HG03571 (cell line): ENCODE measurements at regions not wholly inside any gene's neighbourhood (a gene's known extent, or its start where the extent isn't known, plus 50 kb on each side); places are given as distances from the start of the nearest gene placed in this dataset.

Experiments used
- ATAC-seq: cut with Tn5 transposase; IDR thresholded peaks from one replicate; pipeline ENCODE4 v1.9.1; 2021; ENCODE audit not compliant: unreplicated experiment

GRCh38 chr6:8574749-8575468, 139.6 kb upstream of the SLC35B3 start:
- no peak for ATAC-seq

DNA sequence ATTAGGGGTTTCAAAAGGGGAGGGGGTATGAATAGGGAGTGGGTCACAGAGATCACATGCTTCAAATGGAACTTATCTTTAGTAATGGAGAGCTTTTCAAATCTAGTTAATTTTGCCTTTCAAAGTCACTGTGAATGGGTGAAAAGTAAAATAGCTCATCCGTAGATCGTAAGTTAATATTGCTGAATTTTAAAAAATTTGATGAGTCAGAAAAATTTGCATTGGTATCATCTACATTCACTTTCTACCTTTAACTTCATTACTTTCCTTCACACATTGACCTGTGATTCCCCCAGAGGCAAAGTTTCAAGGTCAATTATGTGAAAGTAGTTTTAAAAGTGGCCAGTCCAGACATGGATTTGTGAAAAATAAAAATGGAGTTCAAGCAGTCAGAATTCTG, 139.0 kb upstream of the SLC35B3 start:
- no peak for ATAC-seq

DNA sequence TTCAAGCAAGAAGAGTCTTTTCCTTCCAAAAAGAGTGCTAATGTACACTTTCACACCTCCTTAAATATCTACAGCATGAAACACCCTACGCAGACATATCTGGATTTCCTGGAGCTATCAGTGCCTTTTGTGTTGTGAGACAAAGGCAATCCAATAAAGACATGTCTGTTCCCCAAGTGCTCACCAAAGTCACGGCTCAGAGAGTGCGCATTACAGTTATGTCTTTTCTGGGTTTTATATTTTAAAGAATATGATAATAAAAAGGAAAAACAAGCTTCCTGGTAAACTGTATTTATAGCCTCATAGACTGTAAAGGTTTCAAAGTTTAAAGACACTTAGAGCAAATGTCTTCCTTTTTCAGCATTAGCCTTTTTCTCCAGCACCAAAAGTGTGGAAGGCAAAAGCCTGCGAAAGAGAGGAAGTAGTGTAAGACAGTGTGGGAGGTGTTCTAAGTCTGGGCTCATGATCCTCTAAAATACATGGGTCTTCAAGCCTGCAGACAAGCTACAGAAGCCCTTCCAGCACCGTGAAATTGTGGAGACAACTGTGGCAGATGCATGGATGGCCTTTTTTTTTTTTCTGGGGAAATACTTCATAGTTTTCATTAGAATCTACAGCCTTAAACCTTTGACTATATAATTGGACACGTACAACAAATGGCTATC, 135.0 kb upstream of the SLC35B3 start:
- ATAC-seq = no peak

- ATAC-seq = no peak
Observed at GRCh38 chr6:8562125-8562524, 126.8 kb upstream of the SLC35B3 start.

DNA sequence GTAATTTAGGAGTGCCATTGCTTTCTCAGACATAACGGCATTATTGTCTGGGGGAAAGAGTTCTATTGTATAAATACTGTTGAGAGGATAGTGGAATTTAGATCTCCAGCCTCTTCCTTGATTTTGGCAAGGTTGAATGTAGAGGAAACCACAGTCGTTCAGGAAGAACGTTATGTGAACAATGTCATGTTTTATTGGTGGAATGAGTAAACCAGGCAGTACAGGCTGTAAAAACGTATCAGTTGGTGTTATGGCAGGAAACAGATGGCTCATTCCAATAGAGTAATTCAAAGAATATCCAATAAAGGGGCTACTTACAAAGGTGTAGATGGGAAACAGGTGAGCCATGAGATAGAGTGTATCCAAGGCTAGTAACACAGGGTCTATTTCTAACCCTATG, 123.6 kb upstream of the SLC35B3 start:
- ATAC-seq = no peak

DNA sequence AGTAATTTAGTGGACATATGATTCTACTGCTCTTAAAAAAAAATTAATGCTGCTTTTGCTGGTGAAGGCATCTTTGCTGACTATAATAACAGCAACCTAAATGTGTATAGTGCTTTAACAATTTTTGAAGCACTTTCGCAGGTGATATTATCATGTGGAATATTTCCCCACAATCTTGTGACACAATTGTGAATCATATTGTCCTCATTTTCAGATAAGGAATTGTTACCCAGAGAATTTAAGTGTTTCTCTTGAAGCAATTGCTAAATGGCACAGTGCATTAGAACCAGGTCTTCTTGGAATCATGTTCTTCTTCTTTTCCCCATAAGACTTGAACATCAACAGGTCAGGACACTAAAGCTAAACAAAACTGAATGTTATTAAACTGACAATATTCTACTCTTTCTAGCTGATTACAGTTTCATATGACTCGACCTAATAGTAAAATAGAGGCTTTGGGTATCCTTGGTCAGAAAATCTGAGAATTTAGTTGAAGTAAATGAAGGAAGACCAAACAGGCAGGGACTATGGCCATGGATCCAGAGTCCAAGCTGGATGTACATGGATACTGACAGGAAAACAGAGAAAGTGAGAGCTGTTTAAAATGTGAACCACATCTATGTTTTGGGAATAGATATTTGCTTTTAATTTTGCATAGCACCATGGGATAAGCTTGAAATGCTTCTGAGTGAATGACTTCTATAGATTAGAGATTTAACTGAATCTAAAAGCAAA, 121.8 kb upstream of the SLC35B3 start:
- ATAC-seq = no peak

GRCh38 chr6:8556370-8557013, 121.1 kb upstream of the SLC35B3 start:
- no peak for ATAC-seq

GRCh38 chr6:8551993-8552392, 116.6 kb upstream of the SLC35B3 start:
- ATAC-seq = no peak

- ATAC-seq = no peak
Observed at GRCh38 chr6:8551386-8551785, 116.0 kb upstream of the SLC35B3 start.

DNA sequence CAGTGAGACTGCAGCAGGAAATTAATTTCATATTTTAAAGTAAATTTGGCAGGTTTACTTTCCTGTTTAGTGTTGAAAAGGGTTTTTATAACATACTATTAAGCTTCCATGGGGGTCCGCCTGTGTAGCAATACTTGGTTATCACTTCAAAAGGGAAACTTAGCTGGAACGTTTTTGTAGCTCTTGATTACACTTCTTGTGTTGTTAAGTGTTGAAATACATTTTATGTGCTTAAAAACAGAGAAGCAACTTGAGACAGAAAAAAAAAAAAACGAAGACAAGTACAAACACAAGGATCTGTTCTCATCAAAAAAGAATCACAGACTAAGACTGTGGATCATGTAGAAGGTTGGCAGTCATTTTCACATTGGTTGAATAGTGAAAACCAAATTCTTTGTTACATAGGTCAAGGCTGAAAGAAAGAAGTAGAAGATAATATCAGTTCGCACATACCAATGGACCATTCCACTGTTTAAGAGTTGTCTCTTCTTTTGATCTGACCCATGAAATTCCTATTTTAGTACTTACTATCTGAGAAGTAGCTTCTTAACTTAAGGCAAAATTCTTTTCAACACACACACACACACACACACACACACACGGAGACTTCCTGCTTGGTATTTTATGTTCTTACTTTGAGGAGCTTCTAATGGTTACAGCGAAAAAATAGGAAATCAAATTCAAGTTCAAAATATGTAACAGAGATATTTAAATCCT, 113.9 kb upstream of the SLC35B3 start:
- ATAC-seq = no peak

- ATAC-seq = no peak
Observed at GRCh38 chr6:8546496-8546895, 111.2 kb upstream of the SLC35B3 start.

GRCh38 chr6:8545336-8545735, 110.0 kb upstream of the SLC35B3 start:
- ATAC-seq = no peak

DNA sequence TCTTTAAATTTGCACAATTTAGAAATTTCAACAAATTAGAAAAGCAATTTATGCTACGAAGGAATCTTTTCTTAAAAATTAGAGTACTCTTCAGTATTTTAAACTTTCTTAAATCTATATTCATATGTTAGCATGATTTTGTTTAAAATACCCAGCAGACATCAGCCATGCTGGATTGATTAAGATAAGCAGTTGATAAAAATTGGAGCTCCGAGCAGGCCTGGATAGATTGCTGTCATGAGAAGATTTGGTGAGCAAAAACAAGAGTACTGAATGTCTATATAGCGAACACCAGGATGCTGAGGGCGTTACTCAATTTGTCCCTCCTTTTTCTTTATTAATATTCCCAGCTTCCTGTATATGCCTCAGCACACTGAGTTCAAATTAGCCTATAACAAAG, 108.4 kb upstream of the SLC35B3 start:
- no peak for ATAC-seq

DNA sequence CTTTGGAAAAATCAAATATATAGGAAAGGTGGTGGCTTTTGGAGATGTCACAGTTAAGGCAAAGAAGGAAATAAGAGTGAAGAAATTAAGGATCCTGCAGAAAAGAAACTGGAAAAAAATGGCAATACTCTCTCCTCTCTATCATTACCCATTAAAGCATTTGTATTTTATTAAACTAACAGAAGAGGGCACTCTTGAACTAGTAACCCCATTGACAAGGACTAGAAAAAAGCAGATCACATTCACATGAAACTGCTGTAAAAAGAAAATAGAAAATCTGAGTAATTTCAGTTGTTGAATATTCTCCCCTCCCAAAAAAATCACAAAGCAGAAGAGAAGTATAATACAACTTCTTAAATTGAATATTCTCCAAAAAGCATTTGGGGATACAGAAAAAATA, 104.1 kb upstream of the SLC35B3 start:
- no peak for ATAC-seq

DNA sequence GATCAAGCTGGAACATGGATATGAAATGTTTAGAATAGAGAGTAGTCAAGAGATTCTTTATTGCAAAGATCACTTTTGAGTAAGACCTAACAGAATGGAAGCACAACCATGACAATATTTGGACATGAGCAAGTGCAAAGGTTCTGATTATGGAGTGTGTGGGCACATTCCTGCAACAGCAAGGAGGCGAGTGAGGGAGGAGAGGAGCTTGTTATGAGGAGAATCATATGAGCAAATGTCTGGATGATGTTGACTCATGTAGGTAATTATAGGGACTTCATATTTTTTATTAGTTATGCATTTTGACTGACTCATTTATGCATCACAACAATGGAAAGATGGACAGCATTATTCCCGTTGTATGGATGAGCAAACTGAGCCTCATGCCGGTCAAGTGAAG, 100.8 kb upstream of the SLC35B3 start:
- no peak for ATAC-seq

DNA sequence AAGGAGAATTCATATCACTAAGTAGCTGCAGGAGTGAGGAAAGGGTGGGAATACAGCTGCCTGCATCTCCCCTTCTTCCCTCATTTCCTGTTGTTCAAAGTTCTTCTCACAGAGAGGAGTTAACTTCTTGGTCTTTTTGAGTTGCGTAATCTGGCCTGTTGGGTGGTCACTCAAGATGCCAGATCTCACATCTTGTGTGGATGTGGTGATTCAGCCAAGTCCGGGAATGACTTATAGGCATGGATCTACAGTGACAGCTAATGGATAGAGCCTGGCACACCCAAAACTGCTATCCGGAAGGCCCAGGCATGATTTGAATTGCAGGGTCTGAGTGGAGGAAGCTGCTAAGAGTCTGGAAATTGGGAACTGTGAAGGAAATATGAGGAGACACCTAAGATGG, 100.2 kb upstream of the SLC35B3 start:
- no peak for ATAC-seq

DNA sequence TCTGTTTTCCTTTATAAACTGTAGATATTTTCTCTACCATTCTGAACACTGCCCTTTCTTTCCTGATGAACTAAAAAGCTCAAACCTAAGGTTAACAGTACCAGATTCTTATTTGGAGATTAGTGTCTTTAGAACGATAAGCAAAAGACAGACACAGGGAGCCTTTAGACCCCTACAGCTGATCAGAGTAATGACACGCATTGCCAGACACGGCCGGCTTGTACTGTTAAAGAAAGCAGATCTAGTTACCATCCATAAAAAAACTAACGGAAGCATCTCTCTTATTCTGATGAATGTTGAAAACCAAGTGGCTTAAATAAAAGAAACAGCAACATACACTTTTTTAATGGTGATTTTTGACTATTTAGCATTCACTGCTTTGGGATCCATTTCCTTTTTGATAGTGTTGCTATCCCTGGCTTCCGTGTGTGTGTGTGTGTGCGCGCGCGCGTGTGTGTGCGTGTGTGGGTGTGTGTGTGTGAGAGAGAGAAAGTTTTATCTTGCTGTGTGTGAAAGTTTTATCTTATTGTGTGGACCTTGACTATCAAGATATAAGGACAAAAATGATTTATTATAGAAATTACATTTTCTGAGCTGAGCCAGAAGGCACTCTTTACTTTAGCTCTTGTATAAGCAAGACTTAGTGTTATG, 95.6 kb upstream of the SLC35B3 start:
- no peak for ATAC-seq

DNA sequence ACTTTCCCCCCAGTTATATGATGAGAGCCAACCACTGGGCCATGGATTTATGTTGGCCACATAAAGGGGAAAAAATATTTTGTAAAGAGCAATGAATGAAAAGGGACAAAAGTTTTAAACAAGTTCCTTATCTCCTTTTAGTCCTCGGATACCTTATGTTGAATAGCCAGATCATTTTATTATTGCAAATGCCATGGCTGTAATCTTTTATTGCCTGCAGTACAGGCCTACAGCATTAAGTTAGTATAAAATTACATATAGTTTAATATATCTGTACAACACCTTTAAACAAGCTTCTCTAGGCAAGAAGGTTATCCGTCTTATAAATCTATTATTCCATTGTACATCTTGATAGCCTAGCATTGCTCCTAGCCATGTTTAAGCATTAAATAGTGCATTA, 93.9 kb upstream of the SLC35B3 start:
- ATAC-seq = no peak

DNA sequence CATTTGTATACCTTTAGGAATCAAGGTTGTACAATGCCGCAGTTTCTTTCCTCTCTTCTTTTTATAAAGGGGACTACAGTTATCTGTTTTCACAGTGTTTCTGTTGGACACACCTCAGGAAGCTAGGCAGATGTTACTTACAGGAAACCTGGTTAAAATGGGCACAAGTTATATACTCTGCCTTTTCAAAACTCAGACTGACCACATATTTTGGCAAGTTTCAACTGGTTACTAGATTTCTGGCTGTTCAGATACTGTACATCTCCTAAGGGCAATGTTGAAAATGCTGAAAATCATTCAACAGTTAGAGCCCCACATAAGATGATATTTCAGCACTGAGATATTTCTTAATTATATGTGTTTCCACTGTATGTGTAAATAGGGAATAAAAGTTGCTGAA, 92.5 kb upstream of the SLC35B3 start:
- ATAC-seq = no peak

DNA sequence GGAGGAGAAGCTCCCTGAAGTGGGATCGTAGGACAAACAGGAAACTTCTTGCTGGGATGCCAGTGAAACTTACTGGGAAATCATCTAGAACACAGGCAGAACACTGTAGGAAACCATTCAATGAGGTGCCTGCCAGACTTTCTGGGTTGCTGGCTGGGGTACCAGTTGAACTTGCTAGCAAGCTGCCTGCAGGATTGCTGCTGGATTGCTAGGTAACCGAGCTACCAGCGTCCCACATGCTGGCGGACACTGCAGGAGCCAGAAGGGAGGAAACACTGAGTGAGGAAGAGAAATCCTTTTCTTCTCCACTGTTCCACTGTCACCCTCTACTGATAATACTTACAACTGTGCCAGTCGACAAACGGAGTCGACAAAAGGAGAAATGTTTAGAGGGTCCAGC, 91.3 kb upstream of the SLC35B3 start:
- ATAC-seq = no peak

DNA sequence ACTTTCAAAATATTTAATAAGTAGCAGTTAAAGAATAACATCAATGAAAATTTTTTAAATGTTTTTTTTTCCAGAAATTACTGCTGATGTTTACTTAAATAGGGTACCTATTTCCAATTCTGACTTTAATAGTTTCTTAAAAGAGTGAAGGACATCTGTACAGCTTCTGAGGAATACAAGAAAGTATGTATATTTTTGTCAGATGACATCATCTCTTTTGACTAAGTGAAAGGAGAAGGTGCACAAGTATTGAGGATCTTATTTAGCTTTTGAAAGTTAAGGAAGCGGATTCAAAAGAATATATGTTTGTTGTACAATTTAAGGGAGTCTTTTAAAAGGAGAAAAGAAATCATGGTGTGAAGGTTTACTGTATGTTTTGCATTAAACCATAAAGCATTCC, 90.0 kb upstream of the SLC35B3 start:
- no peak for ATAC-seq
